Right hindlimb (tissue), 1 donor: ENCODE measurements at regions not wholly inside any gene's neighbourhood (a gene's known extent, or its start where the extent isn't known, plus 50 kb on each side); places are given as distances from the start of the nearest gene placed in this dataset.

Source experiments
- DNase-seq: peaks from one replicate; pipeline ENCODE4 v3.0.0-alpha.2; 2018

DNA sequence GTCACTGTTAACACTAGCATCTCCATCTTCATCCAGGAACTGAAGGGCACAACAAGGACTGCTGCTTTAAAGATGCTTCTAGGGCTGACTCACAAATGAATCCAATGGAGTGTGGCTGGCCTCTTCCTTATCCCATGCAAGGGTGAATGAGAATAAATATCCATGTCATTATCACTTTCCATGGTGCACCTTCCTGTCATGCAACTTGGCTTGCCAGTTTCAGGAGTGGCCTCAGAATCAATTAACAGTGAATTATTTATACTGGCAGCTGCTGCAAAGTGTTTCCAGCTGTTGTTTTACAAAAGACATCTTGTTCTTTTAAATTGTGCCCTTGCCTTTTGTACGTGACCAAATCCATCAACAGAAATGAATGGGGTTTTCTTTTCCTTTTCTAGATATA lies 499.3 kb upstream of the TMEM132C start:
- no peak for DNase-seq

DNA sequence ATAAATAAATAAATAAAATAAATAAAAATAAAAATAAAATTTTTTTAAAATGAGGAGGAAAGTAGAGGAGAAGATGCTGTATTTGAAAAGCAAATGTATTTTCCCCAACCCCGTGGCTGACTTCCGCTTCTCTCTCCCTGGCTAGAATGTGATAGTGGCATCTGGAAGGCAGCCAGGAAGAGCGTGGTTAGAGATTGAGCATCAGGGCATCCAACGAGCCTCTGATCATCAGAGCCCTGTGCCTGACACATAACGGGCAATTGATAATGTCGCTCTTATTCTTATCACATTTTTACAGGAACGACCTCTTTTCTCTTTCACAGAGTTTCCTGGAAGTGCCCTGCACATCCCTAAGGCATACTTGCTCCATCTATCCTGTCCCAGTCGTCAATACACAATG lies 496.9 kb upstream of the TMEM132C start:
- DNase-seq, result no peak

DNA sequence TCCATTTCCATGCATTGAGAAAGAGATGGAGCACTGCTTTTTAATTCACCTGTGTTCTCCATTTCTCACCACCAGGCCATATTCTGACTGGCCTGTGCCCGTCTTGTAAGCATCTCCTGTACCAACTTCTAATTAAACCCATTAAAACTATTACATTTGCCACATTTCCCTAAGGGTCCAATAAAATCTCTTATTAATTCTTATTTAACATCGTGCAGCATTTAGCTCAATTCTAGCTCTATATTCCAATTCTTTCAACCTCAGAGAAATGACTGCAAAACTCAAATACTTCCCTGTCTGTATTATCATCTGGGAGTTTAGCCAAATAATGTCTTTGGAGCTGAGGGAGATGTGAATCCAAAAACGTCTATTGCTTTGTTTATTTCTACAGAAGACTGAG lies 495.4 kb upstream of the TMEM132C start:
- no peak for DNase-seq

DNA sequence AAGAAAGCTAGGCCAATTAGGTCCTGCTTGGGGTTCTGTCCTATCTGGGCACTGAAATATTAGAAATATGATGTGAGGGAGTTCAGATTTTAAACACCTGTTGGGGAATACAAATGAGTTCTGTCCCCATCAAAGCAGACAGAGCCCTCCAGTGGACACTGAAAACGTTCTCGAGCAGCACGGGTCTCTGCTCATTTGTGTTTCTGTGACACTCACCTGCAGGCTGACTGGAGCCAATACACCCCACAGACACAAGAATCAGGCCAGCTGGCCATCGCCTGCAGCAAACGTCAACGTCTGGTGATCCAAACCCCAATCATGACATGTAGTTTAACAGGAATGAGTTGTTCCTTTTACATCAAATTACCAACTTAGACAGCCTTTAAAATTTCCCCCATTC lies 493.4 kb upstream of the TMEM132C start:
- no peak for DNase-seq

DNA sequence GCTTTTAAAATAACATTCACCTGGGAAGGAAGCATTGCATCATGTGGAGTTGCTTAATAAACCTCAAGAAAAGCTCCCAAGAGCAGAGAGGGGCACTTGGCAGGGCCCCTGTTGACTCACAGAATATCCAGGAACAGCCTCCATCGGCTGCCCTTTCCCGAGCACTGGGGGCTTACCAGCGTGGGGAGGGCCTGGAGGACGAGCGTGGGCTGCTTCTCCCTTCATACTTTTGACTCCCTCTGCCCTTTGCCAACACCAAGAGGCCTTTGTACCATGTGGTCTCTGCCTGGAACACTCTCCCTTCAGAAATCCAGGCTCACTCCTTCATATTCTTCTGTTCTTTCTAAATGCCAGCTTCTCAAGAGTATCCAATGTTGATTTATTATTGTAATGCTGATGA lies 492.1 kb upstream of the TMEM132C start:
- no peak for DNase-seq

DNA sequence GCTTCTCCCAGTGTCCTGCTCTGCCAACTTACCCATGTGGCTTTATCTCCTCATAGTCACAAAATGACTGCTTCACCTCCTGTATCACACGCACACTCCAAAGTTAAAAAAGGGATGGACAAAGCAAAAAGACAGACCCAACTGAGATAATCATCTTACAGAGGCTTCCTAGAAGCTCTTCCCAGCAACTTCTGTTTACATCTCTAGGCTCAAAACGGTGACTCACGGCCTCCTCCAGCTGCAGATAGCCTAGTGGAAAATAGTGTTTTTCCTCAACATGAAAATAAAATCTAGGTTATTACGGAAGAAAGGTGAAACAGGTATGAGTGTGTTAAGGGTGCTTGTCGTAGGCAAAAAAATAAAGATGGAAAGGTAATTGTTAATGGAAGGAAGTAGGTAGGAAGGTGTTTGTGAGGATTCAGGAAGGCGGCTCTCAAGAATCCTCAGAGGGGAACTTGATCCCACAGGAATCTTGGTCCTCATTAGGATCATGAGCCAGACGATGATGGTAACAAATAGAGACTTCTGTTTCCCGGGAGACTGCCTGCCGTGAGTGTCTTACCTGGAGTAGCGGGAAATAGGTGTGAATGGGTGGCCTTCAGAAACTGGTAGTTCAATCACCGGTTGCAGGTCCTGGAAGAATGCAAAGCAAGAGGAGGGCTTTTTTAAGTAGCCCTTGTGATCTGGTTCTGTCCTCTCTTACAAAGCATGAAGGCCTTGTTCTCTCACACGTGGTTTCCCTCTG lies 487.5 kb upstream of the TMEM132C start:
- no peak for DNase-seq

DNA sequence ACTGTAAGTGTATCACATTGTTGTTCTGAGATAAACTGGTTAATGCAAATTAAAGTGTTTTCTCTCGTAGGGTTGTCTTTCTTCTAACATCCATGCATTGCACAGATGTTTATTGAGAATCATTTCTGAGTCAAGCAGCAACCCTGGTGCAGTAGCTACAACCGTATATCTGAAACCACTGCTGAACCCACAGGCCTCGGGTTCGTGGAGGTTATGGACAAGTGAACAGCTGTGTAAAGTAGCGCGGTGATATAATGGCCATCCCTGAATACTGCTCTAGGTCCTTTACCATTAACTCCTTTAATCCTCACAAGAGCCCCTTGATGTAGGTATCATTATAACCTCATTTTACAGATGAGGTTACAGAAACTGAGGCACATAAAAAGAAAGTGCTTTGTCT lies 486.1 kb upstream of the TMEM132C start:
- no peak for DNase-seq

DNA sequence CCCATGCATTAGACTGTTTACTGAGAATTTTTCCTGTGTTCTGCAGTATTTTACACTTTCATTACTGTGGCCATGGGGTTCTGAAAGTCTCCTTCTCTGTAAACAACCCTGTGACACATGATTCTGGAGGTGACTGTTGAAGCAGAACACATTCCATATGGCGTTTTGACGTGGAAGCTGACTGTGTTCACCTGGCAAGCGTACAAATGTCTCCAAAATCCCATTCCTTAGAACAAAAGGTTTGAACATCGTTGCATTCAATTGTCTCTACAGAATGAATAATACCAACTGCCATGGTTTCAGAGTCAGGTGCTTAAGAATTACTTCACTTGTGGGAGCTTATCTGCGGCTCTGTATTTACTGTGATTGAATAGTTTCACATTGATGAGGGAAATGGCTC lies 485.6 kb upstream of the TMEM132C start:
- no peak for DNase-seq

DNA sequence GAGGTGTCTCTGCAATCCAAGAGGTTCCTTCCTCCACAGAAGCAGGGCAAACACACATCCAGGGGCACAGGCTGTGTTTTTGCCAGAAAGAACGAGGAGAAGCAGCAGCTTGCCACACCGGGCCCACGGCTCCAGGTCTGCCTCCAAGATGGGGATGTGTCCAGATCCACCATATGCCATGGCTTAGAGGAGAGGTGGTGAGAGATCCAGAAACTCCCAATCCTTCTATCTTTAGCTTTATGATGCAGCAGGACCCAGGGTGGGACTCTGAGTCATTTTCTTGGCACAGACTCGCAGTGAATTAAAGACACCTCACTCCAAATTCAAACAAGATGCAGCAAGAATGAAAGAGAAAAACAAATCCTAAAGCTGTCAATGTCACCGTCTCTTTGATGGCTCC lies 481.4 kb upstream of the TMEM132C start:
- peak; percentile 47 for DNase-seq

DNA sequence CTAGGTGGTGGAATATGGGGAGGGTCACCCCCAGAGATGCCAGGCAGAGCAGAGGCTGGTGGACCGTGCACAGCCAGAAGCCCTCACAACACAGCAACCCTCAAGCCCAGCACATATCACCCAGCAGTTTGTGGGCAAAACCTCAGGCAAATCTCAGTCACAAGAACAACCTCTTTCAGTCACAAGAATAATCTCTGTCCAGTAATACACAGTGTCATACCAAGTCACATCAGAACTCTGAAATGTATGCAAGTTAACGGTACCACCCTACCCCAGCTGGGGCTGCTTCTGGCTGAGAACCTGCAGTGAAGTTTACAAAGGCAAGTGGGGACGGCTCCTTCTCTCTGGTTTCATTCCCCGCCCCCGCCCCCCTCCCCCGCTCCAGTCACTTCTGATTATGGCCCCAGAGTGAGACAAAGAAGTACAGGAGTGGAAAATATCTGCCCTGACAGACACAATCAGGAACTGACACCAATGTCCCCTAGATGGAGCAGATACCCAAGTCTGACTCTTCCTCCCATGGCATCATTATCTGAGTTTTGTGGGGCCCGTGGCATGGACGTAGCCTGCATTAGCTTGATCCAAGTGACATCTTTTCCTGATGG lies 480.9 kb upstream of the TMEM132C start:
- DNase-seq, result peak; percentile 23

DNA sequence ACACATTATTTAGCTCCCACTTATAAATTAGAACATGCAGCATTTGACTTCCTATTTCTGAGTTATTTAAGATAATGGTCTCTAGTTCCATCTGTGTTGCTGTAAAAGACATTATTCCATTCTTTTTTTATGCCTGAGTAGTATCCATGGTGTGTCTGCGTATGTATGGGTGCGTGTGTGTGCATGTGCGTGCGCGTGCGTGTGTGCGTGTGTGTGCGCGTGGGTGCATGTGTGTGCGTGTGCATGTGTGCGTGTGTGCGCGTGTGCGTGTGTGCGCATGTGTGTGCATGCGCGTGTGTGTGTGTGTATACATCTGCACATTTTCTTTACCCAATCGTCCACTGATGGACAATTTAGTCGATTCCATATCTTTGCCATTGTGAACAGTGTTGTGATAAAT lies 479.4 kb upstream of the TMEM132C start:
- no peak for DNase-seq

DNA sequence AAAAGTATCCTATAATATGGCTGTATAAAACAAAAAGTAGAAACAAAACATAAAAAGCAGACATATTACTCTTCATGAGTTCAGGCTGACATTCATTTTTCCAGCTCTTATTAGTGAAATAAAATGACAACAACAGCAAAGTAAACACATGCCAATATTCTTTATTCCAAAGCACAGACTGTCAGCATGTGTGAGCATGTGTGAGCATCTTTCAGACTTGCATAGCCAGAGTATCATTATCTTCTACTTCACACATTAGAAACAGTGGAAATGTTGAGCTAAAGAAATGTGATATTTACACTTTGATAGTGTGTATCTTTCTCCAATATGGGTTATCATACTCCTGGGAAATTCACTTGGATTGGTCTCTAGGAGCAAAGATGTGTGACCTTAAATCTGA lies 476.6 kb upstream of the TMEM132C start:
- DNase-seq, result no peak

DNA sequence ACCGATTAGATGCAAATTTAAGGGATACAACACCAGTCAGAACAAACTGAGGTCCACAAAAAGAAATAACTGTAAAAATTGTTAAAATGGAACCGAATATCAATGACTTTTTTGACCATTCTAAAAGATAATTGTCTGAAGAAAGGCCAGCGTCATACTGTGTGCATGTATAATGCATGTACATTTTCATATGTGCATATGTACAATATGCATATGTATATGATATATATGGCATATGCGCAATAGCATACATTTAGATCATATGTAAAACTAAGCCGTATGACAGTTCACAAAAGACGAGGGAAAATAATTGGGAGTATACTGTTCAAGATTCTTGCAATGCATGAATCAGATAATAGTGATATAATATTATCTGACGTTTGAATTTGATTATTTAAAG lies 475.8 kb upstream of the TMEM132C start:
- DNase-seq, result no peak

DNA sequence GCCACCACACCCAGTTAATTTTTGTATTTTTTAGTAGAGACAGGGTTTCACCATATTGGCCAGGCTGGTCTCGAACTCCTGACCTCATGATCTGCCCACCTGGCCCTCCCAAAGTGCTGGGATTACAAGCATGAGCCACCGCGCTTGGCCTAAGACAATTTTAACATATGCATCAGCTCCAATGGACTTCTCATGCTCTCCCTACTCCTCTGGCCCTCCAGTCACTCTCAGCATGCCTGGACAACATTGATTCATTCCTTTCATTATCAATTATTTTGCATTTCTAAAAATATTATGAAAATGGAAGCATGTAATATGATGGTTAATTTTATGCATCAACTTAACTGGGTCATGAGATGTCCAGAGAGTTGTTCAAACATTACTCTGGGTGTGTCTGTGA lies 469.1 kb upstream of the TMEM132C start:
- no peak for DNase-seq

DNA sequence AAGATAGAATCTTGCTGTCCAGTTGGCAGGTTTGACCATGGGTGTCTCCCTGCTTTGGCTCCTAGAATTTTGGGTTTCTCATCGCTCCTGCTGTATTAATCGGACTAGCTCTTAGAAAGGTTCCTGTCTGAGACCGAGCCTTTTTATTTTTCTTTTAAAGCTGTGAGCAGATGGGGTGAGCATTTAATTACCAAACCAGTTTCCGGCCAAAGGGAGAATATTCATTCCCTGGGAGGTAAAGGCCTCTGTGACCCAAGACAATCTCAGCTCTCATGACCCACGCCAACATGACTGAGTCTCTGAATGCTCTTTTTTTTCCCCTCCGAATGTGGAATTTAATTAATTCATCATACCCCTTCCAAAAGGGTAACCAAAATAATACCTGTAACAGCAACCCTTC lies 464.7 kb upstream of the TMEM132C start:
- DNase-seq, result no peak

DNA sequence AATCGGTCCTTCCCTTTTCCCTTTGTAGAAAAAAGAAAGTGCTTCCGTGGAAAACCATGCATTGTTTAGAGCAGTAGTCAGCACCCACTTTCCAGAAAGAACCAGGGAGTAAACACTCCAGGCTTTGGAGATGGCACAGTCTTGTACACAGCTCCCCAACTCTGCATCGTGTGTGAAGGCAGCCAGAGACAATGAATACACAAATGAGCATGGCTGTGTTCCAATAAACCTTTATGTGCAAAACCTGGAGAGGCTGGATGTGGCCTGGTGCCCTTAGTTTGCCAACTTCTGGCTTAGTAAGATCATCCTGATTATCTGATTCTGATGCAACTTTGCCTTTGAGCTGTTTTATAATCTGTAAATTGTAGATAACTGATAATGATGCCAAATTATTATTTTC lies 463.4 kb upstream of the TMEM132C start:
- no peak for DNase-seq

DNA sequence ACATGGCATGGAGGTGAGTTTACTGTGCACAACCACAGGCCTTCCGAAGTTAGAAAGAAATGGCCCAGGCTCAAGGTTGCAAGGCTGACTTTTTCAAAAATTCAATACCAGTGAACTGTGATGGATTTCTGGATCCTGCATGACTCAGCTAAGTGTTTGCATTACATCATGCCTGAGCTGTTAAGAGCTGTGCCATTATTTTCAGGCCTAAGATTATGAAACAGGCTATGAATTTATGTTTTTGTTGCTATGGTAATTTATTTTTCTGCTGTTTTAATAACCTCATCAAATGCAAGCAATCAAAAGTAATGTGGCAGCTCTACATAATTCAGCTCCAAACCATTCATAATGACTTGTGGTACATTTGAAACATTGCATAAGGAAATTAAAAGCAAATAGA lies 457.7 kb upstream of the TMEM132C start:
- DNase-seq, result peak; percentile 34

DNA sequence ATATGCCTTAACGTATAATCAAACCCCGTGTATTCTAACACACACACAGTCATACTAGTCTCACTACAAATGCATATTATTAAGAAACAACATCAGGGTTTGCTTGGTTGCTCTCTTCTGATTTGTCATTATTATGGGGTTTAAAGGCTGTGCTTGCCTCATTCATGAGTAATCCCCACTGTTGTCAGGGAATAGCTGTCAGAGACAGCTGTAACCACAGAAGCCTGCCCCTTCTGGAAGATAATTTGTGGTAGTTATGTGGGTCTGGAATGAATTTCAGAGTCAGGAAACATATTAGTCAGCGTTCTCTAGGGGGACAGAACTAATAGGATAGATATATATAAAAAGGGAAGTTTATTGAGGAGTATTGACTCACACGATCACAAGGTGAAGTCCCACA lies 456.9 kb upstream of the TMEM132C start:
- DNase-seq, result peak; percentile 50

DNA sequence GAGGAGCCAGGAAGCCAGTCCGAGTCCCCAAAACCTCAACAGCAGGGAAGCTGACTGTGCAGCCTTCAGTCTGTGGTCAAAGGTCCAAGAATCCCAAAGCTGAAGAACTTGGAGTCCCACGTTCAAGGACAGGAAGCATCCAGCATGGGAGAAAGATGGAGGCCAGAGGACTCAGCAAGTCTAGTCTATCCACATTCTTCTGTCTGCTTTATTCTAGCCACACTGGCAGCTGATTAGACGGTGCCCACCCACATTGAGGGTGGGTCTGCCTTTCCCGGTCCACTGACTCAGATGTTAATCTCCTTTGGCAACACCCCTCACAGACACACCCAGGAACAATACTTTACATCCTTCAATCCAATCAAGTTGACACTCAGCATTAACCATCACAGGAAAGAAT lies 456.5 kb upstream of the TMEM132C start:
- peak; percentile 31 for DNase-seq

DNA sequence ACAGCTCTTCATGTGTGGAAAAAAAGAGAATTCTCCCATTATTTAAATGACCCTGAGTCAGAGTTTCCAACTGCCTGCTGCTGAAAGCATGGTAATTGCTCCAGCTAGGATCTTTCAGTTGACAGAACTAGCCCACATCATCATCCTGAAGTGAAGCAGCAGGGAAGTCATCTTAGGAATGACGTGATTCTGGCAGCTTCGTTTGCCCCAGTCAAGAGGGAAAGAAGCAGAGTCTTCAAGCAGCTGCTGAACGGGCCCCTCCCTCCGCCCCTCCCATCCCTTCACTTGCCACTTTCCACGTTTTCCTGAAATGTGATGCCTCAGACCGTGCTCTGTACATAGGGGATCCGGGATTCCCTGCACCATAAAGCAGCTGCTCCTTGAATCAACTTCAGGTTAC lies 455.0 kb upstream of the TMEM132C start:
- peak; percentile 92 for DNase-seq

DNA sequence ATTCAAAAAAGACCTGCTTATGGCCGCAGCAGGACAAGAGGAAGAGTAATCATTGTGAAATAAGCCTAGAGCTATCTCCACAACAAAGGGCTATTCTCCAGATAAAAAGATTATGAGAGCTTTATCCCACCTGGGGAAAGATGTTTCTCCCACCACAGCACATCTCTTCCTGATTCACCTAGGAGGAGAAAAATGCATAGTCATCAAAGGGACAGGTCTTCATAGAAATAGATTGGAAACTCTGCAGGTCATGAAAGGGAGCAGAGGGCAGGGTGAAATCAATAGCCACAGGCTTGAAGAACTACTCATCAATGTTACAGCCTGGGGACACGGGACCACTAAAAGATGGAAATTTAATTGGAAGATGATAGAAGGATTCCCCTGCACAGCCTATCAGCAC lies 453.8 kb upstream of the TMEM132C start:
- no peak for DNase-seq

DNA sequence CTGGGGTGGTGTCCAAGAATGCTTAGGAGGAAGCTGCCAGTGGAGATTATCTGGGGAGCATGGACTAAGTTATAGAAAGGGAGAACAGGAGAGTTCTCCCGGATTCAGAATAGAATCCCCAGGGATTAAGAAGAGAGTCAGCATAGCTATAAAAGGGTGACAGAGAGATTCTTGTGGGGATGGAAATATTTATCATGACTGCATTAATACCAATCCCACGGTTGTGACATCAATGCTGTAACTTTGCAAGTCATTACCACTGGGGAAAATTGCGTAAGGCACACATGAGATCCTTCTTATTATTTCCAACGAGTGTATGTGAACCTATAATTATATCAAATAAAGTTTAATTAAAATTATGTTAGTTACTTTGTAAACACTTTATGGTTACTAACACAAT lies 447.9 kb upstream of the TMEM132C start:
- DNase-seq, result no peak

DNA sequence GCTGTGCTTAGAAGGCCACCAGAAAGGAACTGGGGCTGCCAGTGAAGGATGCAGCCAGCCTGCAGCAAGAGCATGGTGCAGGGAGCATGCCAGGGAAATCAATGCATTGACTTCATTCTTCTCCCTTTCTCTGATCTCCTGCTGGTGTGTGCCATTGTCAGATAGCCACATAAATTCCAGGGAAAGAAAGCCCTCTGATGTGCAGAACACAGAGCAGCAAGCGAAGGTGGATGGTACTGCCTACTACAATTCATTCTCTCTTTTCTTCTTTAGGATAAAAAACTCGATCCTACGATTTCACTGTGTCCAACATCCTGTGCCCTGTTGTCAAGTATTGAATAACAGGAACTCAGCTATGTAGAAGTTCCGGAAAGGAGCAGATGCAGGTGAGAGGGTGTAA lies 446.7 kb upstream of the TMEM132C start:
- DNase-seq, result no peak

DNA sequence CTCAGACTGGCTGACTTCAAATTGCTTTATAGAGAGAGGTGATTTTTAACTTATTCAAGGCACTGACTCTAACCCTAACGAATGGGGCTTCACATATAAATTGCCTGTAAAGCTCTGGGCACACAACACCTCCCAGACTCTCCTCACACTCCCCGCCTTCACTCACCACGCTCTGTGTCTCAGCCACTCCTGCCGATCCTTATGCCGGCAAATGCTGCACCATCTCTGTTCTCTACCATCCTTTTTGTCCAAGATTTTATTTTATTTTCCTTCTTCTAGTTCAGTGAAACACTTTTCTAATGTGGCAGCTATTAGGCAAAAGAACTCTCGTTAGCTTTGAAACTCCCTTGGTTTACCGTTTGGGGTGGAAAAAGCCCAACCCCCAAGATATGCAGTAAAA lies 446.1 kb upstream of the TMEM132C start:
- DNase-seq, result no peak

DNA sequence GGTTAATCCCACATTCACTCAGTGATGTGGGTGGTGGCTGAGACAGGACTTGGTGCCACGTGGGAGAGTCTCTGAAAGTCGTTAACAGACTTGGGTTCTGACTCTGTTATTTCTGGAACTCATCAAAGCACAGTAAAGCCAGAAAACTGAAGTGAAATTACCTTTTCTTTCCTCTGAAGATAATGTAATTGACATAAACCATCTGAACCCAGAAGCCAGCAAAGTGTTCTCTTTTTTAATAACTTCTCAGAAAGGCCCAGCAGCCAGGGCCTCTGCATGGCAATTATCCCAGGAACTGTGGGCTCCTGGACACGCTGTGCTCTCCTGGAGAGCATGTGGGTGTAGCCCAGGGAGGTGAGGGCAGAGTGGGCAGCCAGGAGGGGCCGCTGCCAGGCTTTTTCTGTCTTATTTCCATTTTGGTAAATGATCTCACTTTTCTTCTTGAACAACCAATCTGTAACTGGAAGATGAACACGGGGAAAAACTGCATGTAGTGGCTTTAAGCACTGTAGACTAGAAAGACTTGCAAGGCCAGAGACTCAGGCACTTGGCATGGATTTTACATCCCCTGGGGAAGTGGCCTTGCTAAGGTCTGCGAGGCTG lies 444.1 kb upstream of the TMEM132C start:
- peak; percentile 80 for DNase-seq
